HEK293 (cell line): ENCODE measurements at regions not wholly inside any gene's neighbourhood (a gene's known extent, or its start where the extent isn't known, plus 50 kb on each side); places are given as distances from the start of the nearest gene placed in this dataset.

ENCODE experiments used
- CTCF ChIA-PET: fragments of 350-600 bp; formaldehyde crosslinking; extraction: SDS; loops from one replicate; lab custom pipeline; 2021; ENCODE audit warnings: antibody characterized with exemption; lab: Yijun Ruan, JAX
- POLR2A ChIA-PET: fragments of 300-600 bp; formaldehyde crosslinking; extraction: SDS; loops from one replicate; lab custom pipeline; 2020; ENCODE audit warnings: antibody characterized with exemption, inconsistent platforms; lab: Yijun Ruan, JAX
- H3K27ac ChIP-seq: fragments of 200-500 bp; sonication (Bioruptor generic); 2 replicates; pipeline ENCODE4 v1.5.1; 2014; ENCODE audit warnings: low read depth, low read length, control low read depth, inconsistent platforms; ENCODE audit errors: extremely low read depth
- H3K36me3 ChIP-seq, 2 experiments: fragments of 200-500 bp in 1 of 2; sonication (Bioruptor generic) in 1 of 2; 1 replicate in 1 of 2; 2 replicates in 1 of 2; pipeline ENCODE4 v1.5.1; 2014 to 2017; ENCODE audit warnings: inconsistent platforms in 2 of 2, low read length in 2 of 2; ENCODE audit not compliant: control insufficient read depth in 2 of 2, insufficient read depth in 1 of 2
- H3K4me1 ChIP-seq: fragments of 200-500 bp; sonication (Bioruptor generic); 2 replicates; pipeline ENCODE4 v1.5.1; 2014; ENCODE audit warnings: mild to moderate bottlenecking, low read length, inconsistent platforms; ENCODE audit not compliant: control insufficient read depth, insufficient read depth
- H3K4me3 ChIP-seq: 2 replicates; pipeline ENCODE4 v1.5.1; 2011; ENCODE audit warnings: low read depth, mild to moderate bottlenecking, control low read depth, low read length, moderate library complexity
- H3K9me3 ChIP-seq: fragments of 200-500 bp; sonication (Bioruptor generic); 2 replicates; pipeline ENCODE4 v1.5.1; 2014; ENCODE audit warnings: low read depth, low read length, inconsistent platforms; ENCODE audit not compliant: control insufficient read depth, insufficient read depth
- MZF1 ChIP-seq: fragments of 450-650 bp; formaldehyde crosslinking; IDR thresholded peaks from 2 replicates; pipeline ENCODE4 v1.5.1; 2017; ENCODE audit warnings: missing biosample characterization, missing genetic modification characterization, borderline replicate concordance
- SCRT2 ChIP-seq: fragments of 450-650 bp; formaldehyde crosslinking; IDR thresholded peaks from 2 replicates; pipeline ENCODE4 v1.5.1; 2016; ENCODE audit warnings: missing biosample characterization, missing genetic modification characterization
- SETDB1 ChIP-seq: IDR thresholded peaks from one replicate; pipeline ENCODE4 v1.6.1; 2017; ENCODE audit warnings: mild to moderate bottlenecking, low read length, moderate library complexity, mixed read lengths; ENCODE audit not compliant: insufficient read length
- SP3 ChIP-seq: fragments of 450-650 bp; formaldehyde crosslinking; IDR thresholded peaks from 2 replicates; pipeline ENCODE4 v1.5.1; 2016; ENCODE audit warnings: missing biosample characterization, missing genetic modification characterization
- ZBTB48 ChIP-seq: fragments of 450-650 bp; formaldehyde crosslinking; IDR thresholded peaks from 2 replicates; pipeline ENCODE4 v1.5.1; 2016; ENCODE audit warnings: missing biosample characterization, missing genetic modification characterization
- ZFP37 ChIP-seq: fragments of 450-650 bp; formaldehyde crosslinking; IDR thresholded peaks from 2 replicates; pipeline ENCODE4 v1.5.1; 2016; ENCODE audit warnings: missing biosample characterization, missing genetic modification characterization
- ZNF10 ChIP-seq: fragments of 450-650 bp; formaldehyde crosslinking; IDR thresholded peaks from 2 replicates; pipeline ENCODE4 v1.5.1; 2017; ENCODE audit warnings: missing biosample characterization, missing genetic modification characterization
- ZNF16 ChIP-seq: fragments of 450-650 bp; formaldehyde crosslinking; IDR thresholded peaks from 2 replicates; pipeline ENCODE4 v1.5.1; 2016; ENCODE audit warnings: low read depth, missing biosample characterization, missing genetic modification characterization
- ZNF169 ChIP-seq: fragments of 450-650 bp; formaldehyde crosslinking; IDR thresholded peaks from 2 replicates; pipeline ENCODE4 v1.5.1; 2016; ENCODE audit warnings: missing biosample characterization, missing genetic modification characterization
- ZNF211 ChIP-seq: fragments of 450-650 bp; formaldehyde crosslinking; IDR thresholded peaks from 2 replicates; pipeline ENCODE4 v1.5.1; 2016; ENCODE audit warnings: low read depth, missing biosample characterization, missing genetic modification characterization
- ZNF24 ChIP-seq: fragments of 450-650 bp; formaldehyde crosslinking; IDR thresholded peaks from 2 replicates; pipeline ENCODE4 v1.5.1; 2016; ENCODE audit warnings: missing biosample characterization, missing genetic modification characterization
- ZNF341 ChIP-seq: fragments of 450-650 bp; formaldehyde crosslinking; IDR thresholded peaks from 2 replicates; pipeline ENCODE4; 2016; ENCODE audit warnings: low read depth, missing biosample characterization, missing genetic modification characterization
- ZNF391 ChIP-seq: fragments of 450-650 bp; formaldehyde crosslinking; IDR thresholded peaks from 2 replicates; pipeline ENCODE4 v1.5.1; 2016; ENCODE audit warnings: low read depth, missing biosample characterization, missing genetic modification characterization, borderline replicate concordance
- ZNF530 ChIP-seq: fragments of 450-650 bp; formaldehyde crosslinking; IDR thresholded peaks from 2 replicates; pipeline ENCODE4 v1.5.1; 2016; ENCODE audit warnings: low read depth, missing biosample characterization, missing genetic modification characterization
- ZNF571 ChIP-seq: fragments of 450-650 bp; formaldehyde crosslinking; IDR thresholded peaks from 2 replicates; pipeline ENCODE4 v1.5.0; 2017; ENCODE audit warnings: missing biosample characterization, missing genetic modification characterization
- ZNF585B ChIP-seq: fragments of 450-650 bp; formaldehyde crosslinking; IDR thresholded peaks from 2 replicates; pipeline ENCODE4 v1.5.1; 2016; ENCODE audit warnings: missing biosample characterization, missing genetic modification characterization
- ZNF600 ChIP-seq: fragments of 450-650 bp; formaldehyde crosslinking; IDR thresholded peaks from 2 replicates; pipeline ENCODE4 v1.5.1; 2016; ENCODE audit warnings: missing biosample characterization, missing genetic modification characterization
- ZNF623 ChIP-seq: fragments of 450-650 bp; formaldehyde crosslinking; IDR thresholded peaks from 2 replicates; pipeline ENCODE4 v1.5.1; 2016; ENCODE audit warnings: missing biosample characterization, missing genetic modification characterization
- ZNF629 ChIP-seq: fragments of 450-650 bp; formaldehyde crosslinking; IDR thresholded peaks from 2 replicates; pipeline ENCODE4 v1.5.1; 2017; ENCODE audit warnings: missing biosample characterization, missing genetic modification characterization
- ZNF660 ChIP-seq: fragments of 450-650 bp; IDR thresholded peaks from 2 replicates; pipeline ENCODE4 v1.5.1; 2018; ENCODE audit warnings: missing biosample characterization, mild to moderate bottlenecking, missing genetic modification characterization
- ZNF76 ChIP-seq: fragments of 450-650 bp; formaldehyde crosslinking; IDR thresholded peaks from 2 replicates; pipeline ENCODE4; 2016; ENCODE audit warnings: low read depth, missing biosample characterization, missing genetic modification characterization, borderline replicate concordance
- ZNF830 ChIP-seq: fragments of 450-650 bp; IDR thresholded peaks from 2 replicates; pipeline ENCODE4 v1.5.0; 2018; ENCODE audit warnings: missing biosample characterization, missing genetic modification characterization, low read depth, mild to moderate bottlenecking, moderate library complexity
- ZNF843 ChIP-seq: fragments of 450-650 bp; formaldehyde crosslinking; IDR thresholded peaks from 2 replicates; pipeline ENCODE4 v1.5.1; 2016; ENCODE audit warnings: missing biosample characterization, missing genetic modification characterization
- TF ChIP-seq, protein P1 (sequence below): fragments of 450-650 bp; formaldehyde crosslinking; IDR thresholded peaks from 2 replicates; pipeline ENCODE4 v1.5.1; 2016; ENCODE audit warnings: missing biosample characterization, missing genetic modification characterization

DNA sequence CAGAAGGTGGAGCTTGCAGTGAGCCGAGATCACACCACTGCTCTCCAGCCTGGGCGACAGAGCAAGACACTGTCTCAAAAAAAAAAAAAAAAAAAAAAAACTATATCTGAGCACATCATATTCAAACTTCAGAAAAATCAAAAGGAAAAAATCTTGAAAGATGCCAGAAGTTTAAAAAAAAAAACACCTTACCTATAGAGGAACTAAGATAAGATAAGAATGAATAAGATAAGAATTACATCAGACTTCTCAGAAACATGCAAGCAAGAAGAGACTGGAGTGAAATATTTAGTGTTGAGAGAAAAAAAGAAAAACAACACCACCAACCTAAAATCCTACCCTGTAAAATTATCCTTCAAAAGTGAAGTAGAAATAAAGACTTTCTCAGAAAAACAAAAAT, 116.8 kb upstream of the ARID1B start (continued):
- no peak for TF ChIP-seq MZF1 (tag by site-specific recombination)
- TF ChIP-seq SCRT2 (tag by site-specific recombination) = no peak
- TF ChIP-seq, all 188 proteins: peak for 0

DNA sequence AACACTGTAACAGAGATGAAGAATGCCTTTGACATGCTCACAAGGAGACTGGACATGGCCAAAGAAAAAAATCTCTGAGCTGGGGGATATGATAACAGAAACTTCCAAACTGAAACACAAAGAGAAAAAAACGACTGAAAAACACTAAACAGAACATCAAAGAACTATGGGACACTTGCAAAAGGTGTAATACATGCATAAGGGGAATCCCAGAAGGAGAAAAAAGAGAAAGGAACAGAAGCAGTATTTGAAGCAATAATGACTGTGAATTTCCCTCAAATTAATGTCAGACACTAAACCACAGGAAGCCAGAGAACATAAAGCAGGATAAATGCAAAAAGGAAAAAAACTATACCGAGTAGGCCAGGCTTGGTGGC, 117.4 kb upstream of the ARID1B start:
- H3K36me3 ChIP-seq = no peaks in the 10 kb centered on the region
- POLR2A ChIA-PET = no interaction called here
- CTCF ChIA-PET = no interaction called here
- TF ChIP-seq ZNF623 (tag by site-specific recombination) (no peak), SETDB1 (peak; percentile 60)
- no peak overlapping the region for H3K27ac ChIP-seq
- no peaks in the 10 kb centered on the region for H3K9me3 ChIP-seq
- no peaks in the 10 kb centered on the region for H3K4me1 ChIP-seq
- no peak overlapping the region for H3K4me3 ChIP-seq

DNA sequence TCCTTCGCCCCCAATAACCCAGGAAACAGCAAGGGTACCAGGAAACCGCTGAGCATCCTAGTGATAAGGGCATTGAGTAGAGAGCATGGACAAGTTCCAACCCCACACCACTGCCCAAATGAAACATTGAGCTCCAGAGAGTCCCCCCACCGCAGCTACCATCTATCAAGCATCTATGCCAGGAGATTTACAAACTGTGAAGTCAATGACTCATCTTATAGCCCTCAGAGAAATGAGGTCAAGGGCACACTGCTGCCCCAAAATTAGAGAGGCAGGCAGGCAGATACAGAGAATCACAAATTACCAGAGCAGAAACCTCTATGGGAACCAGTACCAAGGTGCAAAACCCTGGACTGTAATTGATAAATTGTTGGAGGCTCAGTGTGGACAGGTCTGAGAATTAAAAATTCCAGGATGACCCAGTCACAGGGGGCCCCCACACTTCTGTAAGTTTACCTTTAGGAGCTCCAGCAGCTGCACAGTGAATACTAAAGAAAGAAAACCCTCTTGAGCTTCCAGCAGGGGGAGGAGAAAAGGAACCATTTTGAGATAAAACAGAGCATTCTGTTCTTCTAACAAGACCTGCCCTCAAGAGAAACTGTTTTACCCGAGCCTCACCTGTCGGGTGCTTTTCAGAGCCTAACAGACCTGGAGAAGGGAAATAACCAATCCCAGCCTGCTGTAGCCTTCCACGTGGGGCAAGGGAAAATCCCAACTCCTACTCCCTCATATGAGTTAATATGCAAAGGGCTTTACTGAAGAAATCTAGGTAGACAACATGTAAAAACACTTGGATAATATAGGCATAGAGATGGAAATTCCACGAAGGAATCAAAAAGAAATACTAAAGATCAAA, 118.0 kb upstream of the ARID1B start:
- H3K36me3 ChIP-seq = no peaks in the 10 kb centered on the region
- H3K27ac ChIP-seq = no peak overlapping the region
- H3K9me3 ChIP-seq = no peaks in the 10 kb centered on the region
- no peaks in the 10 kb centered on the region for H3K4me1 ChIP-seq
- no peak overlapping the region for H3K4me3 ChIP-seq
- POLR2A ChIA-PET = interaction anchor here (0.8 kb wide), 1 partner anchor 1344 kb away, joined by 3 read pairs; no protein-coding TSS in a partner anchor
- TF ChIP-seq SP3 (tag by site-specific recombination) (no peak), ZNF660 (no peak), ZNF571 (tag by site-specific recombination) (no peak), ZNF341 (tag by site-specific recombination) (no peak), ZNF24 (tag by site-specific recombination) (no peak), ZNF10 (no peak), ZNF843 (tag by site-specific recombination) (no peak), ZNF600 (tag by site-specific recombination) (no peak), ZNF16 (no peak), ZNF530 (tag by site-specific recombination) (no peak), ZNF830 (tag by site-specific recombination) (no peak), ZBTB48 (tag by site-specific recombination) (no peak), ZNF391 (tag by site-specific recombination) (no peak)
- CTCF ChIA-PET = interaction anchor here (0.6 to 0.7 kb wide), 2 partner anchors 403 to 410 kb away, joined by 3 to 4 read pairs; no protein-coding TSS in a partner anchor

- Histone ChIP-seq H3K4me1 (no peaks in the 10 kb centered on the region), H3K36me3 (no peaks in the 10 kb centered on the region), H3K9me3 (no peaks in the 10 kb centered on the region), H3K4me3 (no peak overlapping the region), H3K27ac (no peak overlapping the region)
- ChIA-PET CTCF (interaction anchor here (0.6 to 0.7 kb wide), 3 partner anchors 41 to 410 kb away, joined by 3 to 4 read pairs (median 3); no protein-coding TSS in a partner anchor), POLR2A (interaction anchor here (0.8 kb wide), 1 partner anchor 1344 kb away, joined by 3 read pairs; no protein-coding TSS in a partner anchor)
- no peak for TF ChIP-seq ZNF629 (tag by site-specific recombination)
- TF ChIP-seq ZNF585B (tag by site-specific recombination) = no peak
- no peak for TF ChIP-seq ZFP37 (tag by site-specific recombination)
- TF ChIP-seq ZNF169 (tag by site-specific recombination) = no peak
- no peak for TF ChIP-seq ZNF76
- TF ChIP-seq ZNF211 (tag by site-specific recombination) = no peak
- TF ChIP-seq, protein P1, sequence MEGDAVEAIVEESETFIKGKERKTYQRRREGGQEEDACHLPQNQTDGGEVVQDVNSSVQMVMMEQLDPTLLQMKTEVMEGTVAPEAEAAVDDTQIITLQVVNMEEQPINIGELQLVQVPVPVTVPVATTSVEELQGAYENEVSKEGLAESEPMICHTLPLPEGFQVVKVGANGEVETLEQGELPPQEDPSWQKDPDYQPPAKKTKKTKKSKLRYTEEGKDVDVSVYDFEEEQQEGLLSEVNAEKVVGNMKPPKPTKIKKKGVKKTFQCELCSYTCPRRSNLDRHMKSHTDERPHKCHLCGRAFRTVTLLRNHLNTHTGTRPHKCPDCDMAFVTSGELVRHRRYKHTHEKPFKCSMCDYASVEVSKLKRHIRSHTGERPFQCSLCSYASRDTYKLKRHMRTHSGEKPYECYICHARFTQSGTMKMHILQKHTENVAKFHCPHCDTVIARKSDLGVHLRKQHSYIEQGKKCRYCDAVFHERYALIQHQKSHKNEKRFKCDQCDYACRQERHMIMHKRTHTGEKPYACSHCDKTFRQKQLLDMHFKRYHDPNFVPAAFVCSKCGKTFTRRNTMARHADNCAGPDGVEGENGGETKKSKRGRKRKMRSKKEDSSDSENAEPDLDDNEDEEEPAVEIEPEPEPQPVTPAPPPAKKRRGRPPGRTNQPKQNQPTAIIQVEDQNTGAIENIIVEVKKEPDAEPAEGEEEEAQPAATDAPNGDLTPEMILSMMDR (tag by site-specific recombination) = no peak
Observed at GRCh38 chr6:156658186-156658965, 118.8 kb upstream of the ARID1B start.
